HPDE6-E6E7 (cell line): ENCODE measurements at regions not wholly inside any gene's neighbourhood (a gene's known extent, or its start where the extent isn't known, plus 50 kb on each side); places are given as distances from the start of the nearest gene placed in this dataset.

ENCODE experiments used
- DNase-seq: peaks from one replicate; pipeline ENCODE4 v3.0.0; 2011; ENCODE audit warnings: missing footprints; ENCODE audit errors: extremely low spot score

DNA sequence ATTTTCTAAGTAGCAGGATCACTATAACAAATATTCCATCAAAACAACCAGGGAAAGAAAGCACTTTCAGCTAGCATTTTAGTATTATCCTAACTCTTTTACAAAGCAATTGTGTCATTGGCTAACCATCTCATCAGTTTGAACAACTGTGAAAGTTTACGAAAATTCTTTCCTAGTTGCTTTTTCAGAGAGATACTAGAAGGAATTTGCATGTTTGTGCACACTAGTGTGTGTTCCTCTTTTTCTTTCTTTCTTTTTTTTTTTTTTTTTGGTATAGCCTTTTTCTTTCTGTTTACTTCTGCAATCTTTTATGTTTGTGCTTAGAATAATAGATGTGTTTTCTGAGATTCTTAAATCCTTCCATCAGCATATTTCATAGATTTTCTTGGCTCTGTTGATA is 124.7 kb upstream of the SEMA6A start:
- no peak for DNase-seq

DNA sequence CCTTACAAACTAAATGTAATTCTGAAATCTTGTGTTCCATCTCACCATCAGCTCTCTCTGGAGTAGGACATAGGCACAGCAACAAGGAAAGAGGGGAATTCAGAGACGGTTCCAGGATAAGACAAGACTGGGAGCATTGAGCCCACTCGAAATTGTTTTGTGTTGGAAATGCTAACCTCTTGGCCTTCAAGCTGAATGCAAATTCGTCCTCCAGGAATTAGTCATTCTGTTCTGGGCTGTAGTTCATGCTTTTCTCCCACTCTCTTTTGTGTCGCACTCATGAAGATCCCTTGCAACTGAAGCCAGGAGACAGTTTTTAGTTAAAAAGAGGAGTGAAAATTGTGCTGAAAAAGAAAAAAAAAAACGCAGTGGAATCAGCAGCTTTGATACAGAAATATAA is 121.7 kb upstream of the SEMA6A start:
- DNase-seq, result no peak

DNA sequence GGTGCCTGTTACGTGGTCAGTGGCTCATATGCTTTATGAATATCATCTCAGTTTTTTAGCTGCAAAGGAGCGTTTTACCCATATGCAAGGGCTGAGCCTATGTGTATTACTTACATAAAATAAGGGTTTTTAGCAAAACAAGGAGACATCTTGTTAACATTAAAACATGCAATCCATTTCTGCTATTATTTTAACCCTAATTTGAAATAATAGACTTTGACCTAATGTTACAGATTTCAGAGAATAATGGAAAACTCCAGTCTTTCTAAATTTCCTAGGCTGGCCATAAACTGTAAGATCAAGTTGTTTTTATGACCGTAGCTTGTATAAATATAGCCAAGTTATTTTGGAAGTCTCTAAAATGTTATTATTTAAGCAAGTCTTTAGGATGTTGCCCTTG is 121.1 kb upstream of the SEMA6A start:
- no peak for DNase-seq

DNA sequence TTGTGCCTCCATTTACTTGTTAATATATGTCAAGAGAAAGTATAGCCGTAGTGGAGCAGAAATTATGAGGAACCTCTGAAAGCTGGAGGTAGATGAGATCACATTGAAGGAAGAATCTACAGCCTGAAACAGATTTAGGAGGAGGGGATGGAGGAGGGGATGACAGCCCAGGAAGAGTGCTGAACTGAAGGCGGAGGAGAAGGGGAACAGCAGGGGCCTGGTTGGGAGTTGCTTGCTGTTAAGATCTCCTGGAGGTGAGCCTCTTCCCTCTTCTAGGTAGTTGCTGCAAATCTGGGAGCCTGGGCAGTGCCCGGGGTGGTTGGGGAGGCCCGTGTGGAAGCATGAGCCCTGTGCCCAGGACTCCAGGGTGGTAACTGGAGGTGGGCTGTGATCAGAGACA is 111.8 kb upstream of the SEMA6A start:
- no peak for DNase-seq

DNA sequence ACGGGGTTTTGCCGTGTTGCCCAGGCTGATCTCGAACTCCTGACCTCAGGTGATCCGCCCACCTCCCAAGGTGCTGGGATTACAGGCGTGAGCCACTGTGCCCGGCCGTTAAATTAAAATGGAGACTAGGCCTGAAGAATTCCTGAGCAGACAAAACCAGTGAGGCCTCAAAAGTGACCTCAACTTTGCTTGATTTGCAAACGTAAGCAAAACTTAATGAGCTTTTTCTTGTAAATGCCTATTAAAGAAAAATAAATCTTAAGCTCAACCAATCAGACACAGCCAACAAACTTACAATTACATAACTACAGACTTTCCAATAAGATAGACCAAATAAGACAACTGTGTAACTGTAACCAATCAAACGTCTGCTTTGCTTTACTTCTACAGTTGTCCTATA is 111.3 kb upstream of the SEMA6A start:
- no peak for DNase-seq

DNA sequence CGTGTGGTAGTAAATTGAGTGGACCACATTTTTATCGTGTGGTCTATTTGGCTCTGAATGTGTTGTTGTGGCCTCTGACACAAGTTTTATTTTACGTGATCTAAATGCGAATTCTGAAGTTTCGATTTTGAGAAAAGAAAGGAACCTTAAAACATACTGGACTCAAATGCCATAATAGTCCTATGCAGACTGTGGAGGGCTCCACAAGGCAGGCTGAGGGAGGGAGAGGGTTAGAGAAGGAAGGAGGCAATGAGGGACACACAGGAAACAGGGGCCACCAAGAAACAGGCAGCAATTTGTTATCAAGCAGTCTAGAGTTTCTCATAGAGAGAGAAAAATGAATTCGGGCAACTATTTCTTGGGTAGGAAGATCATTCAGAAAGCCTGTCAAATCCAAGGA is 110.4 kb upstream of the SEMA6A start:
- no peak for DNase-seq

DNA sequence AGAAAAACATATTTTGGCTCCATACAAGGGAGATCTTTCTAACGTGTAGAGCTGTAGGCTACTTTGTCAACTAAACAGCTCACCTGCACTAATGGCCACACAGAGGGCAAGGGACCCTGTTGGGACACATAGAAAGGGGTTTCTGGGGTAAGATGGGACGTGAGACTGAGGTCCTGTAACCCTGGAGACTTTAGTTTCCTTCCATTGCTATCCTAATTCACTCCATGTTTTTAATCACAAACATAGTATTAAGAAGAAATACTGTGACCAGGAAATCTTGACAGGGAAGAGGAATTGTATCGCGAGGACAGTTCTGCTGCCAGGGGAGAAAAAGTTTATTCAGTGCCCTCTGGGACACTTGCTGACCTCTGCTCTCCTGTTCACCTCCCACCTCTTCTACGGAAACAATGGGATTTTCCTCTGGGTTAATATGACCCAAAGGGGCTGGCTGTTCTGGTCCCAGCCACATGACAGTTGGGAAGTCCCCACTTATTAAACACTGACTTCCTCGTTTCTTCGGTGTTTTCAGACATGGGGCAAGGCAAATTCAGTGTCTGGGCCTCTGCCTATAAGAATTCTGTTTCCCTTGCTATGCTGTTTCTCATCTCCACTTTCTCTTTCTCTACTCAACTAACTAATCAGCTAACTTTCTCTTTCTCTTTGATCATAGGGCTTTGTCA is 106.9 kb upstream of the SEMA6A start:
- DNase-seq, result no peak

DNA sequence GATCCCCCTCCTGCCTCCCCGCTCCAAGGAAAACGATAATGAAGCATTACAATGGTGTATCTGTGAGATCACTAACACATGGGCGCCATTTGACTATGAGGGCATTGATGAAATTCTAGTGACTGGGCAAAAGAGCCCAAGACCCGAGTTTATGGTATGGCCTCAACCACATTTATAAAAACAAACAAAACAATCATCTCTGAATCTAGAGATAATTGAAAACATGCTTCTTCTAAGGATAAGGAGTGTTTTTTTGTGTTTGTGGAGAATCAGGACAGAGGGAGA is 100.9 kb upstream of the SEMA6A start:
- DNase-seq, result no peak

DNA sequence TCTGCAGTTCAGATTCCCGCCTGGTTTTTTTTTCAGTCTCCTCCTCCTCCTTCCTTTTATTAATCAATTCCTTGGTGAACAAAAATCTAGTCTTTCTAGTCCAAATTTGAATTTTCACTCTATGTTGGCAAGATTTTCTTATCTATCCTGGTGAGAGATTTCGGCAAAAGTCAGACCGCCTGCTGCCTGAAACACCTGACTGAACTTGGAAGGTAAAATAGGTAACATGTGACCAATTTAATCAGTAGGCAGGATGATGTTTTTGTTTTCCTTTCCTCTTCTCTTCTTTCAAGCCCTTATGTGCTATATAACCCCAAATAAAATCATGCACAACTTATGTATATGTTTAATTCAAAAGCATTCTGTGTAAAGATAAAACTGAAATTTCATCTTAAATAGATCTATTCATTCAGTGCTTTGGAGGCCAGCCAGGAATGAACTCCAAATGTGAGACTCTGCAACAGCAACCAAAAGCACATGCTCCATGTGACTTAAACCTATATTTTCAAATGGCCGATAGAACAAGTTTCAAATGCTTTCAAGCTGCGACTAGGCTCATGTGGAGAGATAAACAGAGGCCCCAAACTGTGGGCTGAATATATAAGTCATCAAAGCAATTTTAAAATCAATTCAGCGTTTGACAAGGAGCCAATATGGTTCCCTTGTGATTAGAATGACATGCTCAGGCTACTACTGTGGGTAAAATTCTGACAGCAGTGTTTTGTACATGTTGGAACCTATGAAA is 100.4 kb upstream of the SEMA6A start:
- DNase-seq, result no peak

DNA sequence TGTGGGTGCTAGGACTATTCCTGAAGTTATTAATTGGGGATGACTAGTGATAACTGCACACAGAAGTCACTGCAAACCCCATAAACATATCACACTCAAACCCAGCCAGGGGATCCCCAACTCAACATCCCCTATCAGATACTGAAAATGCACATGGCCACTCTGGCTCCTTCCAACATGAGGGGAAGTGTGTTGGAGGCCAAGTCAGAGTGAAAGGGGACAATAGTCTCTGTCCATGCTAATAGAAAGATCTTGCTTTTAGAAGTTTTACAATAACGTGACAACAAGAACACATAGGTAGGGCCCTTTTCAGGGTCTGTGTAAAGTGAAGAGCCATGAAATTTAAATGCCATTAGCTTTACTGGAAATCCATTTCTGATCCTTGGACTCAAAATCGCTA is 98.8 kb upstream of the SEMA6A start:
- no peak for DNase-seq

DNA sequence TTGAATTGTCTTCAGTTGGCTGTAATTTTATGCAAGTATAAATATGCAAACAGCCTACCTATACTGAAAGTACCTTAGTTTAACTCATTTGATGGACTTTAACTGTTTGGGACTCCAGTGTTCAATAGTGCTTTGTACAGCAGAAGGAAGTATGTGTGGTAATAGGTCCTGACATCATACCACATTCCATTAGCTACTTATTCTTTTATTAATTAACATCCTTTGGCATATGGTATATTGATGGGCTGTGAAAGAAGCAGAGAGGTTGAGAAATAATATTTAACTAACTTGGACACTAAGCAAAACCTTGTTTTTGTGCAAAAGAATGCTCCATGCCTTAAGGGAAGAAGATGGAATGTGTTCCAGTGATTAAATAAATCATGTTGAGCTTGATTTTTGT is 97.6 kb upstream of the SEMA6A start:
- no peak for DNase-seq

DNA sequence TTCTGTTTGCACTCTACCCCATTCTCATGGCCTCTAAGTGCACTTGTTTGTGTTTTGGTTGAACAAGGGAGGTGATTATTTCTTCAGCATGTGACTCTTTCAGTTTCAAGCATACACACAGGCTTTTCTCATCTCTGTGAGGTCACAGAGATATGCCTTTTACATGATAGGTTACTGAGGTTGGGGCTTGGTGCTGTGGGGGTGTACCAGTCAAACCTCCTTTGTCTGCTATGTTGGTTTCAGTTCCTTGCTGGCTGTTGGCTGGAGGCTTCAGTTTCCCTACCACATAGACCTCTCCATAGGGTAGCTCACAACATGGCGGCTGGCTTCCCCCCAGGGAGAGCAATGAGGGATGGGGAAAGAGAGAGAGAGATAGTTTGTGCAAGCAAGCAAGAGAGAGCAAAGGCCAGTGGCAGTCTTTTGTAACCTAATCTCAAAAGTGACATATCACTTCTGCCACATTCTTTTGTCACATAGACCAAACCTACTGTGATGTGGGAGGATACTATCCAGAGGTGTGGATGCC is 96.7 kb upstream of the SEMA6A start:
- DNase-seq, result no peak

DNA sequence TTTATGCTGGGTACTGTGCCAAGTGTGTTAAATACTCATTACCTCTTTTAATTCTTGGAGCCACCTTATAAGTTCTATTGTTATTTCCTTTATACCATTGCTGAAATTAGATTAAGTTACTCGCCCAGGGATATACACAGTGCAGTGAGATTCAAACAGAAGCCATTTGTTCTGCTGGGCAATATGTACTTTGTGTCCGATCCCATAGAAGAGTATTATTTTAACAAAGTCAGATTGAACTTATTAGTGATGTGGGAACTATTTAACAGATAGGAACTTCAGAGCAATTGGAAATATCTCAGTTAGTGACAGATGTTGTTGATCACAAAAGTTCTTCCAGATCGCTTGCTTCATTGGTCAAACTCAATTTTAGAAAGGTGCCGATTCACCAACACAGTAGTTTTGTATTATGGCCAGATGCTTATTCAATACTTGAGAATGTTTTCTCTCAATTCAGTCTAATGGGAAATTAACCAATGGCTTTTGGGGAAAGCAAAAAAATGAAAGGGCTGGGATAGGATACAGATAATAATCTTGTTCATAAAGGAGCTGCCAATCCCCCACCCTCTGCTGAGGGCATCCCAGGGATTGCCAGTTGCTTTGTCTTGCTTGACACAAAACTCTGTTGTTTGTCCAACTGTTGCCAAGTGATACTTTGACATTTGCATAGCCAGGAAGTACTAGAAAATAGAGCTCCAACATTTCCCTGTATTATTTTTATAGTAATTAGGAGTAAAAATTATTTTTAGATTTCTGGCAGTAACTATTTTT is 94.8 kb upstream of the SEMA6A start:
- DNase-seq, result no peak

DNA sequence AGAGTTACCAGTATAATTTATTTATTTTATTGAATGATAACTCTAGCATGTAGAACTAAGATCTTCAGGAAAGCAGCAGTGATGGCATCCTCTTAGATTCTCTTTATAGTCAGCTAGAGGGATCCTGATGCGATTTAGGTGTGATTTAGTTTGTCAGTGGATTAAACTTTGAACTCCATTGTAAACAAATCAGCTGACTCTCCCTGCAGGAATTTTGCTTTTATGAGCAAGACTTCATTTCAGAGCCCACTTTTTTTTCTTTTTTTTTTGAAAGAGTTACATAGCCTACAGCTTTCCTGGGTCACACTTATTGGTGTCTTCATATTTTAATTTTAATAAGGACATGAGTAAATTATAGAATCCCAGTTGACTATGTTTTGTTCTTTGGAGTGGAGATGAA is 93.8 kb upstream of the SEMA6A start:
- DNase-seq, result no peak

DNA sequence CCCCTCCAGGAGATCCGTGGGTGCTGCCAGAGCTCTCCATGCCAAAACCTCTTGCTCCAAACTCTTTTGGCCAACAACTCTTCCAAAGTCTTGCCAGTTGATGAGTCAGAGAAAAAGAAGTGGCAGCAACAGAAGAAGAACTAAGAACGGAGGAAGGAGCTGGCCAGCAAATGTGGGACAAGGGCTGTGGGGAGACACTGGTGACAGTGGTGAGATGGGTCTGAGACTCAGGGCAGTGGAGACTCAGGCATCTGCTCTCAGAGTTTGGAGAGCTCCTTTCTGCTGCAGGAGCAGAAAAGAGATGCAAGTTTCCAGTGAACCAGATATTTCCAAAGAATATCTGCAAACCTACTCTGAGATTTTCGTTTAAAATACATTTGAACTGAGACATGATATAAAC is 92.3 kb upstream of the SEMA6A start:
- DNase-seq, result no peak

DNA sequence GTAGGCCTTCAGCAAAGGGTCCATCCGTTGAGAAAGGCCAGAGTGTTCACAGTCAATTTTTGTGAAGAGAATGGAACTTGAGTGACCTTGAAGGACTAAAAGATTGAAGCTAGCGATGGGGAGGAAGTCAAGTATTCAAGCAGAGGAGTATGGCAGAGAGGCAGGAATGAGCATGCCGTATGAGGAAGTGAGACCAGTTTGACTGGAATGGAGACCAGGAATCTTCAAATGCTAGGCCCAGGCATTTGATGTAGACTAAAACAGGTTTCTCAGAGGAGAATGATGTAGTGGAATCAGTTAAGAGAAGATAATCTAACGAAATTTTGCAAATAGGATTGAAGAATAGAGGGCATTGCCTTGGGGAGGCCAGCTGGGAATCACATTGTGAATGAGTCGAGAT is 90.4 kb upstream of the SEMA6A start:
- DNase-seq, result no peak

DNA sequence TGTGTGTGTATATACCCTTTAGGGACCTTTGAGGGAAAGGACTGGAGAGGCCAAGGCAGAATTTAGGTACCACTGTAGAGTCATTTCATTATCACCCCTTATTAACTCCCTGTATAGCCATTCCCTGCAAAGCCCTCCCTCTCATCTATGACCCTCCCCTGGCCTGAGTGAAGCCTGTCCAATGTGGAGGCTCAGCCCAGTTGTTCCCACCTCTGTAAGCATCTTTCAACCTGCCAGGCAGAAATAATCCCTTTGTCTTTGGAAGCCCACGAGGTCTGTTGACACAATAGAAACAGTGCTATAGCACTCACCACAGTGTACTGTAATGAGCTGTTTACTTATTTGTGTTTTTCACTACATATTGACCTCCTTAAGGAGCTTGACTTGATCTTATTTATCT is 88.5 kb upstream of the SEMA6A start:
- no peak for DNase-seq

DNA sequence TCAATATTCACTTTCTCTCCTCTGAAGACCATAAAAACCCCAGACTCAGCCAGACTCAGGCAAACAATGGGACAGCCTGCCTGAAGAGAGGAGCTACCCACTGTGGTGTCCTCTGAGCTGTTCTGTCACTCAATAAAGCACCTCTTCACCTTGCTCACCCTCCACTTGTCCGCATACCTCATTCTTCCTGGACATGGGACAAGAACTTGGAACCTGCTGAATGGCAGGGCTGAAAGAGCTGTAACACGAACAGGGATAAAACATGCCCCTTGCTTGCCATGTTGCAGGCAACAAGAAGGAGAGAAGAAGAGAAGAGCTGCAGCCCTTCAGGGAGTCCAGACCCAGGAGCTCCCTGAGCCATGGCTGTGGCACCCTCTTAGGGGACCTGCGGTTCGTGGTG is 86.8 kb upstream of the SEMA6A start:
- no peak for DNase-seq

DNA sequence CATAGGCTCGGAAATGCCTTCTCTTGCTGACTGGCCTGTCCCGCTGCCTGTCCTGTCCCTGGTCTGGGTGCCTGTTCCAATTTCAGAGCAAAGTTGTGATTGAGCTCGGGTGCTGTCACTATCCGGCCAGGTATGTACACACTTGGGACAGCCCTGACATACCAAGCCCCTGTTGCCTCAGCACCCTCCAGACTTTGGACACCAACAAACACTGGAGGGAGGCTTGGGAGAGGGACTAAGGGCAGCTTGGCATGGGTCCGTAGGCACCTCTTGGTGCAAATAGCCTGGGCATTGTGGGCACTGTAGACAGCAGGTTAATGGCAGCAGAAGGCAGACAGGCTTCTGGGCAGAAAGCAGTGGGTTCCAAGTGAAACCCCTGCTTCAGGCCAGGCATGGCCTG is 86.3 kb upstream of the SEMA6A start:
- DNase-seq, result no peak

DNA sequence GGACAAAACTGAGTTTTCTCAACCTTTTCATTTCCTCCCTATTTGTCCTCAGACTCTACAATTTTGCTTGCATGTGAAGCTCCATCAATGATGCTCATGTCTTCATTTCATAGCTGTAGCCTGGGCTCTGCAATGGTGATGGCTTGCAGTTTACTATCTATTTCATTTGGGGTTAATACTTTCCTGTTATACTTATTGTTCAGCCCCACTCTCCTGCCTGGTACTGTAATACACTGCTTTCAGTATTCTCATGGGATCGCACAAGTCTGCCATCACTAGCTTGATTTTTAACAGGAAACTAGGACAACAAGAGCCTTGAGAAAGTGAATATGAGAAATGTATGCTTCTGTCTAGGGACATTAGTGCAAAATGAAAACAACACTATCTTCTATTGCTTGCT is 84.2 kb upstream of the SEMA6A start:
- DNase-seq, result no peak

DNA sequence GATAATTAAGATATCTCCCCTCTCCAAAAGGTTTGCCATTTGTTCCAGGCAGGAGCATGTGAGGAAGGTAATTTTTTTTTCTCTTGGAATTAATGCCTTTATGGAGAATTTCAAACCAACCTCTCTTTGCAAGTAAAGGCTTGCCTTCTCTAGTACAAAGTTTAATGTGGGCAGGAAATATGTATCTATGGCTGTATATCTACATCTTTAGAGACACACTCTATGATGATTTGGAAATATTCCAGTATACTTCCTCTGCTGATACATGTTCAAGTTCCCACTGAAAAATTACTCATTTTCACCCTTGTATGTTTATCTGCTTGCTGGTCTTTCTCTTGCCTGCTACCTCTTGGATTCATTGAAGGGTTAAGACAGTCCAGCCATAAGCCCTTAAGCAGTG is 83.5 kb upstream of the SEMA6A start:
- no peak for DNase-seq

DNA sequence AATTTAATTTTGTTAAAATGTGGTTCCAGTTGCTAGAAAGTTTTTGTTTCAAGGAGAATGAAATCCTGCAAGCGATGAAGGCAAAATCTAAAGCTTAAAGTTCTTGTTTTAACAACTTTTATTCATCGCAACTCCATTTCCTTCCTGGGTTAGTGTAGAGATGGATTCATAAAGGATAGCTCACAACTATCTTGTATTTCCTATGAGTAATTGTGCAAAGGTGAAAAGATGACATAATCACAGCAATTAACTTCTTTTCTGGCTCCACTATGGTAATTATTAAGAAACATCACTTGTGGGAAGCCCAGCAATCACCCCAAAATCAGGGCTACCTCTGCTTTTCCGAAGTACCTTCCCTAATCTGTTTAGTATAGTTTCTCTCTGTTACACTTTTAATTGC is 80.8 kb upstream of the SEMA6A start:
- DNase-seq, result no peak

DNA sequence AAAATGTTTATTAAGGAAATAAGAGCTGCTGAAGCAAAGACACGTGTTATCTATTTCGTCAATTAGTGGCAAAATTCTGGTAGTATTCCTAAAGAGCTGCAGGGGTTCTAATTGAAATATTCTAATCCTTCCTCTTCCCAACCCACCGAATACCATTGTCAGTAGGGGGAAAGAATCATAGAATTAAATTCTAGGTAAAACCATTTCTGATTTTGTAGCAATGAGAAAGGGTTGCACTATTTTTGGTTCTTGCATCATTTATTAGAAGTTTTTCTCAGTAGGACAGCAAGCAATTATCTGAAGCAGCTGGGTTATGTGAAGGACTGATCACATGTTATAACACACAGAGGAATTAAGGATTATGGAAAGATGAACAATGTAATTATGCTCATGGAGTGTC is 80.3 kb upstream of the SEMA6A start:
- no peak for DNase-seq
